ENCODE measurements at regions not wholly inside any gene's neighbourhood (a gene's known extent, or its start where the extent isn't known, plus 50 kb on each side); places are given as distances from the start of the nearest gene placed in this dataset.

GRCh38 chr4:115670930-115671329 is 557.5 kb upstream of the NDST4 start:
- no peak overlapping the region for H3K4me2 ChIP-seq (ENCODE audit: low read depth, low read length)
- no peaks in the 10 kb centered on the region for H3K79me1 ChIP-seq (ENCODE audit: low read depth in 1 of 2, low read length in 2 of 2)
- no peak overlapping the region for H2BK5ac ChIP-seq (ENCODE audit: low read depth, low read length, poor library complexity, severe bottlenecking)
- no peak overlapping the region for H2AK9ac ChIP-seq (replicated peaks; ENCODE audit: low read depth, low read length, poor library complexity)
- H3K56ac ChIP-seq (ENCODE audit: extremely low read depth, insufficient read depth, low read length): no peak overlapping the region
- ChIA-PET POLR2A (ENCODE audit: unreplicated experiment) (no interaction called here), CTCF (no interaction called here)
- no peaks in the 10 kb centered on the region for H3K36me3 ChIP-seq (ENCODE audit: control insufficient read depth, insufficient read depth, low read length)
- no peak overlapping the region for H2BK120ac ChIP-seq (ENCODE audit: low read depth, low read length)
- intact Hi-C loops (cut with micrococcal nuclease): no loop called here
- TF ChIP-seq BHLHE40 (IDR thresholded peaks at IDR 0.05; ENCODE audit: low read depth, low read length) (no peak), SMC3 (IDR thresholded peaks at IDR 0.05; ENCODE audit: low read depth, low read length) (no peak), CEBPB (IDR thresholded peaks at IDR 0.05; ENCODE audit: low read depth, low read length) (no peak), ELK1 (IDR thresholded peaks at IDR 0.05; ENCODE audit: borderline replicate concordance, low read depth, low read length) (no peak), USF2 (IDR thresholded peaks at IDR 0.05; ENCODE audit: low read depth, low read length) (no peak)
- no peak overlapping the region for H3K27ac ChIP-seq (ENCODE audit: insufficient read depth, low read length)
- H3K23ac ChIP-seq (ENCODE audit: low read depth, low read length): no peak overlapping the region
- no peak overlapping the region for H4K5ac ChIP-seq (ENCODE audit: low read depth, low read length)
- H3K4me3 ChIP-seq (ENCODE audit: insufficient read depth, low read depth, low read length): no peak overlapping the region
- H3K18ac ChIP-seq (ENCODE audit: low read depth, low read length): no peak overlapping the region
- dilution Hi-C loops (cut with HindIII; ENCODE audit: low sequenced_read_pairs, unreplicated experiment): no loop called here
- WGBS, 2 experiments (ENCODE audit: extremely low coverage in 2 of 2, insufficient read length in 1 of 2): no CpG with 5 or more reads among the region's 2 CpGs
- H3K27me3 ChIP-seq (ENCODE audit: control insufficient read depth, insufficient read depth, low read length): no peaks in the 10 kb centered on the region
- no peaks in the 10 kb centered on the region for H4K20me1 ChIP-seq (ENCODE audit: insufficient read depth, low read length)
- no peak overlapping the region for H2BK20ac ChIP-seq (ENCODE audit: low read depth, low read length)
- H2AFZ ChIP-seq (replicated peaks; ENCODE audit: low read length, poor library complexity): no peak overlapping the region
- no peak overlapping the region for H2AK5ac ChIP-seq (ENCODE audit: low read depth, low read length)
- H3K4ac ChIP-seq (ENCODE audit: low read depth, low read length): no peak overlapping the region
- no peak overlapping the region for H4K91ac ChIP-seq (ENCODE audit: insufficient read depth, low read depth, low read length)
- in situ Hi-C loops (cut with MboI; ENCODE audit: low sequenced_read_pairs): no loop called here
- BruUV-seq (replicated peaks): no TSS peak
- no peaks in the 10 kb centered on the region for H3K4me1 ChIP-seq (ENCODE audit: control insufficient read depth, insufficient read depth, low read length)
- no peak for ATAC-seq (ENCODE audit: low read depth)
- H3K9ac ChIP-seq (ENCODE audit: low read depth, low read length): no peak overlapping the region
- no peak overlapping the region for H4K8ac ChIP-seq (ENCODE audit: low read depth in 2 of 2, low read length in 2 of 2)
- H3K14ac ChIP-seq (replicated peaks; ENCODE audit: low read depth, low read length): no peak overlapping the region
- DNase-seq: no peak
- no peaks in the 10 kb centered on the region for H3K9me1 ChIP-seq (ENCODE audit: insufficient read depth, low read length)
- H3K9me3 ChIP-seq (ENCODE audit: control insufficient read depth, insufficient read depth, low read length): no peaks in the 10 kb centered on the region
- H2BK15ac ChIP-seq (ENCODE audit: low read depth, low read length): no peak overlapping the region

All from IMR-90 (cell line).